Neural cell (in vitro differentiated cells): ENCODE measurements at regions not wholly inside any gene's neighbourhood (a gene's known extent, or its start where the extent isn't known, plus 50 kb on each side); places are given as distances from the start of the nearest gene placed in this dataset.
"Not testable (repeated sequence)": the region's sequence is repeated elsewhere in the genome, so short reads cannot be mapped to it uniquely, and the experiment has no call there.

ENCODE experiments used
- H2AFZ ChIP-seq: fragments of 200-600, 300-800 bp; sonication (generic), shearing (Covaris generic); 2 replicates; pipeline ENCODE4 v1.6.0; 2014; ENCODE audit warnings: low read depth, mild to moderate bottlenecking, antibody characterized with exemption, low read length, moderate library complexity
- H3F3A ChIP-seq: fragments of 200-600 bp; shearing (Covaris generic); 2 replicates; pipeline ENCODE4 v1.6.1; 2016; ENCODE audit warnings: mild to moderate bottlenecking, moderate library complexity, mixed read lengths, antibody characterized with exemption, low read length; ENCODE audit not compliant: insufficient read depth, poor library complexity, severe bottlenecking
- H3K27ac ChIP-seq: fragments of 200-600, 300-800 bp; sonication (generic), shearing (Covaris generic); 2 replicates; pipeline ENCODE4 v1.5.1; 2014; ENCODE audit warnings: mild to moderate bottlenecking, low read length, moderate library complexity
- H3K27me3 ChIP-seq: fragments of 300-800, 200-600 bp; sonication (generic), shearing (Covaris generic); 2 replicates; pipeline ENCODE4 v1.6.0; 2014; ENCODE audit warnings: mild to moderate bottlenecking, low read depth, low read length, moderate library complexity; ENCODE audit not compliant: insufficient read depth
- H3K36me3 ChIP-seq: fragments of 300-800, 200-600 bp; sonication (generic), shearing (Covaris generic); 2 replicates; pipeline ENCODE4 v1.5.1; 2014; ENCODE audit warnings: mild to moderate bottlenecking, antibody characterized with exemption, low read length, moderate library complexity; ENCODE audit not compliant: insufficient read depth
- H3K4me2 ChIP-seq: fragments of 300-800, 200-600 bp; sonication (generic), shearing (Covaris generic); 2 replicates; pipeline ENCODE4 v1.6.0; 2014; ENCODE audit warnings: mild to moderate bottlenecking, low read length
- H3K4me3 ChIP-seq: fragments of 300-800, 200-600 bp; sonication (generic), shearing (Covaris generic); 2 replicates; pipeline ENCODE4 v1.5.1; 2014; ENCODE audit warnings: mild to moderate bottlenecking, low read length, moderate library complexity
- H3K79me2 ChIP-seq: fragments of 200-600 bp; shearing (Covaris generic); replicated peaks from 2 replicates; pipeline ENCODE4 v1.6.0; 2014; ENCODE audit warnings: mild to moderate bottlenecking, low read length, moderate library complexity; ENCODE audit not compliant: insufficient read depth
- H3K9ac ChIP-seq: fragments of 300-800, 200-600 bp; sonication (generic), shearing (Covaris generic); 2 replicates; pipeline ENCODE4 v1.6.1; 2016; ENCODE audit warnings: mild to moderate bottlenecking, low read length, mixed read lengths
- H3K9me2 ChIP-seq: fragments of 200-600 bp; shearing (Covaris generic); 2 replicates; pipeline ENCODE4 v1.6.1; 2016; ENCODE audit warnings: mild to moderate bottlenecking, low read length, mixed read lengths; ENCODE audit not compliant: insufficient read depth
- H3K9me3 ChIP-seq: fragments of 200-600, 300-800 bp; sonication (generic), shearing (Covaris generic); 2 replicates; pipeline ENCODE4 v1.6.1; 2016; ENCODE audit warnings: mild to moderate bottlenecking, mixed run types, low read length, moderate library complexity, mixed read lengths
- H4K20me1 ChIP-seq: fragments of 200-600 bp; shearing (Covaris generic); 2 replicates; pipeline ENCODE4 v1.6.1; 2016; ENCODE audit warnings: mild to moderate bottlenecking, mixed run types; ENCODE audit not compliant: insufficient read depth

DNA sequence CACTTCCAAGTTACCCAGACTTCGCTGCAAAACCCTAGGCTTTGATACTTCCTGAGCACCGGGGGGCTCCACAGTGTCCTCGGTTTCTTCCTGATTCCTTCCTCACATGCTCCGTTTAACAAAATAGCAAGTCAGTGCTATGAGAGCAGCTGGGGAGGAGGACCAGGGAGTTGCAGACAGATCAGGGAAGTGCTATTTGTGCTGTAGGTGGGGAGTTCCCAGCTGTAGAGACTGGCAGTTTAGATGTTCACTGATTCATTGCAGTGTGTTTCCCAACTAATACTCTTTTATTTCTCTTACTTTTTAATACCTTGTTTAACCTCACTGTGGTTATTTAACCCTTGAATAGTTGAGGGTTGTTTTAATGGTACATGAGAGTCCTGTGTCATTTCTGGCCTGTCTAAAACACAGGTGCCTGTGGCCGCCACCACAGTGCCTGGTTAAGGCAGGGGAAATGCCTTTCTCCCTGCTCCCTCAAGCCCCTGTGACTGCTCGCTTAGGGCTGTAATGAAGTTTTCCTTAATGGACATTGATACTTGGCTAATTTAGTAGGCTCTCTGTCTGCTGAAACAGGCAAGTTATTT, 113.5 kb downstream of the GOLGA6L22 start:
- H3K9me2 ChIP-seq, H3K9ac ChIP-seq, H3K9me3 ChIP-seq, H3K27ac ChIP-seq, H3K79me2 ChIP-seq, H3K27me3 ChIP-seq, H4K20me1 ChIP-seq, H3K4me2 ChIP-seq, H2AFZ ChIP-seq, H3K36me3 ChIP-seq, H3K4me3 ChIP-seq, H3F3A ChIP-seq: not testable (repeated sequence)

DNA sequence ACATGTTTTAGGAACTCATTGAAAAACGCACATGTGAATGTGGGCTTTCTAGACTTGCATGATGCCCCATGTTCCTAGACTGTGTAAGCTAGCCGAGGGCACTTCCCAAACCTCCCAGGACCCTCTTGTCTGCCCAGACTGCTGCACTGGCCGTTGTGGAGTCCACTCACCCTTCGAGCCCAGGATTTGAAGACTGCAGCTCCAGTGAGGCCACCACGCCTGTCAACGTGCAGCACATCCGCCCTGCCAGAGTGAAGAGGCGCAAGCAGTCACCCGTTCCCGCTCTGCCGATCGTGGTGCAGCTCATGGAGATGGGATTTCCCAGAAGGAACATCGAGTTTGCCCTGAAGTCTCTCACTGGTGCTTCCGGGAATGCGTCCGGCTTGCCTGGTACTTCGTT, 114.1 kb downstream of the GOLGA6L22 start:
- H3F3A ChIP-seq, H3K9me3 ChIP-seq, H3K9me2 ChIP-seq, H3K27me3 ChIP-seq, H3K36me3 ChIP-seq, H3K79me2 ChIP-seq, H4K20me1 ChIP-seq, H3K27ac ChIP-seq, H3K4me2 ChIP-seq, H3K4me3 ChIP-seq, H3K9ac ChIP-seq, H2AFZ ChIP-seq: not testable (repeated sequence)

DNA sequence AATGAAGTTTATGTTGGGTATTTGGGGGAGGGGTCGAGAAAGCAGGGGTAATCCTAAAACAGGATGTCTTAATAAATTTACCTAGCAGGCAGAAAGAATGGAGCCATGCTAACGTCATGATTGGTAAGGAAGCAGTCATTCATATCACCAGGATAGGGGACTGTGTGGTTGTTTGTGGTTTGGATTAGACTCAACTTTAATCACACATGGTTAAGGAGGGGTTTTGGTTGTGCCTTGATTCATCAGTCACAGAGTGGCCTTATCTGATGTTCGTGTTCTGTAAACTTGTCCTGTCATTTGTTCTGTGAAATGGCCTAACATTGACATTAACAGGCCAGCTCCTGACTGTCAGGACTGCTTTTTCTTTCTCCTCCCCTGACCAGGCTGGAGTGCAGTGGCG, 119.1 kb downstream of the GOLGA6L22 start:
- not testable (repeated sequence) for H3K4me2 ChIP-seq, H3K9me3 ChIP-seq, H3K4me3 ChIP-seq, H3K9ac ChIP-seq, H4K20me1 ChIP-seq, H3K27me3 ChIP-seq, H3K36me3 ChIP-seq, H2AFZ ChIP-seq, H3K79me2 ChIP-seq, H3K27ac ChIP-seq, H3K9me2 ChIP-seq, H3F3A ChIP-seq

DNA sequence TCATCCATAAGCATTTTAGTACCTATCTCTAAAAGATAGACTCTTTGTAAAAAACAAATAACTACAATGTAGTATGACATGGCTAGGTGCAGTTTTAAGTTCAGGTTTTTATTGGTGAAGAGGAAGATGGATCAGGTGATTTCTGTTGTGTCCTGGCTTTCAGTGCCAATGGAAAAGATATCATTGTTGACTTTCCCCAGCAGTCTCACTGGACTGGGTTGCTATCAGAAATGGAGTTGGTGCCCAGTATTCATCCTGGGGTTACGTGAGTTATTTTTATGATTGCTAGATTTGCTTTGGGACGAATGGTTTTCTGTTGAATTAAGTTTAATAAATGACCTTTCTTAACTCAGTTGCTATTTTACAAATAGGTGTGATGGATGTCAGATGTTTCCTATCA, 120.5 kb downstream of the GOLGA6L22 start:
- H3K9me3 ChIP-seq, H3K79me2 ChIP-seq, H3K9me2 ChIP-seq, H3K27me3 ChIP-seq, H3K4me3 ChIP-seq, H3K27ac ChIP-seq, H2AFZ ChIP-seq, H3K4me2 ChIP-seq, H3K9ac ChIP-seq, H3F3A ChIP-seq, H4K20me1 ChIP-seq, H3K36me3 ChIP-seq: not testable (repeated sequence)

DNA sequence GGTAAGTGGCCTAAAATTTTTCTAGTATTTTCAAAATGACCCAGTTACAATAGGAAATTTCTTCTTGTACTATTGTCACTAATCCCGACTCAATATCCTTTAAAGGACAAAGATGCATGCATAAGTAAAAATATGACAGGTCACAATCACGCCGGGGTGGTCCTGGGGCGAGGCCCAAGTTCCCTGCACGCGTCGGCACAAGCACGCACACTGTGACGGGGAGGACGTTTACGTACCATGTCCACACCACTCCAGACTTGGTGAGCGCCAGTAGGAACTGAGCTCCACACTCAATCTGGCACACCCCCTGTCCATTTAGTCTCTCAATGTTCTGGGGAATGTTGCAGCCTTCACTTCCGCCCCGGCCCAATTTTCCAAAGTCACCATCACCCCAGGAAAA, 128.7 kb downstream of the GOLGA6L22 start:
- H3K4me3 ChIP-seq, H3K4me2 ChIP-seq, H3K79me2 ChIP-seq, H3K9ac ChIP-seq, H4K20me1 ChIP-seq, H3F3A ChIP-seq, H3K36me3 ChIP-seq, H3K9me2 ChIP-seq, H3K9me3 ChIP-seq, H2AFZ ChIP-seq, H3K27ac ChIP-seq, H3K27me3 ChIP-seq: not testable (repeated sequence)

DNA sequence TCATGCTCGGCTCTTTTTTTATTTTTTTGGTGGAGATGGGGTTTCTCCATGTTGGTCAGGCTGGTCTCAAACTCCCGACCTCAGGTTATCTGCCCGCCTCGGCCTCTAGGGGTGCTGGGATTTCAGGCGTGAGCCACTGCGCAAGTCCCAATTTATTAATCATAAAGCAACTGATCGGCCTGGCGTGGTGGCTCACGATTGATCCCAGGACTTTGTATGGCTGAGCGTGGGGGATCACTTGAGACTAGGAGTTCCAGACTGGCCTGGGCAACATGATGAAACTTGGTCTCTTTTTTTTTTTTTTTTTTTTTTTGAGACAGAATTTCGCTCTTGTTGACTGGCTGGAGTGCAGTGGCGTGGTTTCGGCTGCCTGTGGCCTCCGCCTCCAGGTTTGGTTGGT, 139.8 kb downstream of the GOLGA6L22 start:
- H3K4me2 ChIP-seq, H4K20me1 ChIP-seq, H3K79me2 ChIP-seq, H3F3A ChIP-seq, H2AFZ ChIP-seq, H3K9me3 ChIP-seq, H3K4me3 ChIP-seq, H3K36me3 ChIP-seq, H3K27me3 ChIP-seq, H3K27ac ChIP-seq, H3K9ac ChIP-seq, H3K9me2 ChIP-seq: not testable (repeated sequence)

DNA sequence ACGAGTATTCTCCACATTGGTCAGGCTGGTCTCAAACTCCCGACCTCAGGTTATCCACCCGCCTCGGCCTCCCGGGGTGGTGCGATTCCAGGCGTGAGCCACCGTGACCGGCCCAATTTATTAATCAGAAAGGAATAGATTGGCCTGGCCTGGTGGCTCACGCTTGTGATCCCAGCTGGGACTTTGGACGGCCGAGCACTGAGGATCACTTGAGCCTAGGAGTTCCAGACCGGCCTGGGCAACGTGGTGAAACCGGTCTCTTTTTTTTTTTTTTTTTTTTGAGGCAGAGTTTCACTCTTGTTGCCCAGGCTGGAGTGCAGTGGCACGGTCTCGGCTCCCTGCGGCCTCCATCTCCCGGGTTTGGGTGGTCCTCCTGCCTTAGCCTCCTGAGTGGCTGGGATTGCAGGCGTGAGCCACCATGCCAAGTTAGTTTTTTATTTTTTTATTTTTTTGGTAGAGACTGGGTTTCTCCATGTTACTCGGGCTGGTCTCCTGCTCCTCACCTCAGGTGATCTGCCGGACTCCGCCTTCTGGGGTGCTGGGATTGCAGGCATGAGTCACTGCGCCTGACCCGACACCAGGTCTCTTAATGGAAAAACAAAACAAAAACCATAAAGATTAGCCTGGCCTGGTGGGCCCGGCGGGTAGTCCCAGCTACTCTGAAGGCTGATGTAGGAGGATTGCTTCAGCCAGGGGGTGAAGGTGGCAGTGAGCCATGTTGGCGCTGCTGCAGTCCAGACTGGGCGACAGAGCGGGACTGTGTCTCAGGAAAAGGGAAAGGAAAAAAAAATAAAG, 141.0 kb downstream of the GOLGA6L22 start:
- not testable (repeated sequence) for H3F3A ChIP-seq

DNA sequence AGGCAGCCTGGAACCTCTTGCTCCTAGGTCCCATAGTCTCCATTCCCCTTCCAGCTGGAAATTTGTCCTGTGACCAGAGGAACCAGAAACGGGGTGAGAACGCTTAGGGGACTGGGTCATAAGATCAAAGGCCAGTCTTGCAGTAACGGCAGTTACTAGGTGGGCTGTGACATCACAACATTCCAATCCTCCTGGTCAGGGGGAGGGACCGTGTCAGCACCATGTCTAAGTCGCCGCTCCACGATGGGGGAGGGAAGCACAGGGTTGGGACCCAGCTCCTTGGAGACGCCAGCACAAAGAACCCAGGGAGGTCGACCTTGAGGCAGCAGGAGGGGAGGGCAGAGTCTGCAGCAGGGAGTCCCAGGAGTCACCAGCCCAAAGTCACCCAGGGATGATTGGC, 158.3 kb downstream of the GOLGA6L22 start:
- H2AFZ ChIP-seq, H3K27me3 ChIP-seq, H4K20me1 ChIP-seq, H3K79me2 ChIP-seq, H3K4me2 ChIP-seq, H3K4me3 ChIP-seq, H3K27ac ChIP-seq, H3K9me3 ChIP-seq, H3K36me3 ChIP-seq, H3K9ac ChIP-seq, H3F3A ChIP-seq, H3K9me2 ChIP-seq: not testable (repeated sequence)

More for the DNA sequence above, 141.0 kb downstream of the GOLGA6L22 start:
- not testable (repeated sequence) for H3K27me3 ChIP-seq, H4K20me1 ChIP-seq, H3K9me3 ChIP-seq, H3K79me2 ChIP-seq, H3K4me2 ChIP-seq, H2AFZ ChIP-seq, H3K9ac ChIP-seq, H3K36me3 ChIP-seq, H3K27ac ChIP-seq, H3K9me2 ChIP-seq, H3K4me3 ChIP-seq
